NCI-H1436 (cell line): ENCODE measurements at regions not wholly inside any gene's neighbourhood (a gene's known extent, or its start where the extent isn't known, plus 50 kb on each side); places are given as distances from the start of the nearest gene placed in this dataset.
"Not testable (repeated sequence)": the region's sequence is repeated elsewhere in the genome, so short reads cannot be mapped to it uniquely, and the experiment has no call there.

ENCODE experiments used
- DNase-seq: peaks from one replicate; lab custom pipeline; 2025; lab: John Stamatoyannopoulos, UW

GRCh38 chr4:159551281-159551680, 448.4 kb downstream of the RAPGEF2 start:
- no peak for DNase-seq

- DNase-seq: no peak
Measured at GRCh38 chr4:159552979-159553768, 450.3 kb downstream of the RAPGEF2 start.

GRCh38 chr4:159555873-159556272, 453.0 kb downstream of the RAPGEF2 start:
- DNase-seq: no peak

- no peak for DNase-seq
Measured at GRCh38 chr4:159562366-159562765, 459.5 kb downstream of the RAPGEF2 start.

- no peak for DNase-seq
Measured at GRCh38 chr4:159563257-159563656, 460.4 kb downstream of the RAPGEF2 start.

GRCh38 chr4:159564615-159565014, 461.7 kb downstream of the RAPGEF2 start:
- DNase-seq: no peak

- DNase-seq: no peak
Measured at GRCh38 chr4:159566786-159567185, 463.9 kb downstream of the RAPGEF2 start.

- no peak for DNase-seq
Measured at GRCh38 chr4:159577241-159577640, 474.4 kb downstream of the RAPGEF2 start.

GRCh38 chr4:159582685-159583084, 479.8 kb downstream of the RAPGEF2 start:
- DNase-seq: no peak

- DNase-seq: no peak
Measured at GRCh38 chr4:159592898-159593556, 490.1 kb downstream of the RAPGEF2 start.

GRCh38 chr4:159593681-159594080, 490.8 kb downstream of the RAPGEF2 start:
- DNase-seq: no peak

GRCh38 chr4:159594576-159594975, 491.7 kb downstream of the RAPGEF2 start:
- no peak for DNase-seq

- not testable (repeated sequence) for DNase-seq
Measured at GRCh38 chr4:159595101-159595500, 492.2 kb downstream of the RAPGEF2 start.

- no peak for DNase-seq
Measured at GRCh38 chr4:159598602-159599001, 495.7 kb downstream of the RAPGEF2 start.

GRCh38 chr4:159600061-159600460, 497.2 kb downstream of the RAPGEF2 start:
- no peak for DNase-seq

- DNase-seq: no peak
Measured at GRCh38 chr4:159604781-159605180, 501.9 kb downstream of the RAPGEF2 start.

- no peak for DNase-seq
Measured at GRCh38 chr4:159606835-159607234, 504.0 kb downstream of the RAPGEF2 start.

GRCh38 chr4:159607809-159608208, 504.9 kb downstream of the RAPGEF2 start:
- DNase-seq: no peak

GRCh38 chr4:159608436-159608835, 505.6 kb downstream of the RAPGEF2 start:
- DNase-seq: no peak

- no peak for DNase-seq
Measured at GRCh38 chr4:159632031-159632430, 529.2 kb downstream of the RAPGEF2 start.

GRCh38 chr4:159639671-159640323, 536.9 kb downstream of the RAPGEF2 start:
- DNase-seq: no peak

GRCh38 chr4:159649237-159649636, 546.4 kb downstream of the RAPGEF2 start:
- DNase-seq: no peak

GRCh38 chr4:159652871-159653270, 550.0 kb downstream of the RAPGEF2 start:
- DNase-seq: no peak
